ENCODE measurements at regions not wholly inside any gene's neighbourhood (a gene's known extent, or its start where the extent isn't known, plus 50 kb on each side); places are given as distances from the start of the nearest gene placed in this dataset.

- TF ChIP-seq POLR2A (IDR thresholded peaks at IDR 0.05) (no peak), CTCF (IDR thresholded peaks at IDR 0.05) (no peak)
Measured at GRCh38 chr5:144040615-144041305, 129.7 kb downstream of the YIPF5 start.
